HTR-8/SVneo (cell line): ENCODE measurements at regions not wholly inside any gene's neighbourhood (a gene's known extent, or its start where the extent isn't known, plus 50 kb on each side); places are given as distances from the start of the nearest gene placed in this dataset.

Source experiments
- DNase-seq: peaks from one replicate; pipeline ENCODE4 v3.0.0; 2011; ENCODE audit warnings: low spot score, mixed read lengths; ENCODE audit not compliant: insufficient read length
- FAIRE-seq: peaks from 2 replicates; lab custom pipeline; 2011; peaks lifted over from hg19 to GRCh38; lab: Jason Lieb, UNC

DNA sequence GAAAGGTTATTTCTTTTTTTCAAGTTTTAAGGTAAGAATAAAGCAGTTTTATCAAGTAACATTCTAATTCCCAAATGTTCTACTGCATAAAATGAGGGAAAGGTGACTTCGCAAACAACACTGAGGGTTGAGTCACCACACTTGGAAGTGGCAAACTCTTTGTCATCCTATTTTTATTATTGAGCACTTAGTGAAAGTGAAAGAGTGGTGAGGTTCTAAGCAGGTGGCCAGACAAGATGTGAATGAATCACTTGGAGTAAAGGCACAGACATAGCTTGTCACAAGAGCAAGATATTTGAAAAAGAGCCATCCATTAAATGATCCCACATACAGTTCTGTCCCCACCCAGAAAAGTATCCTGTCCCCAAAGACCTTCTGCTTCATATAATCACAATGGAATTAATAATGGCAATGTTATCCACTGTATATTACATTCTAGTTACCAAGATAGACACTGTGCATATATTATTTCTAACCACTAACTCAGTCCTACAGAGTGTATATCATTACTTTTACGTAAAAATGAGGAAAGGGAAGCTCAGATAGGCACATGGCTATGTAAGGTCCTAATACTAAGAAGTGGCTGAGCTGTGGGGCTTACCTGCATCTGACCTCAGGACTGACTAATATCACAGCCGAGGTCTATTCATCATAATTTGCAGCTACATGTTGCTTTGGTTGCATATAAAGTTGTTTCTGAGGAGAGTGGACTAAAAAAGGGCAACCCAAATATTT, 730.4 kb upstream of the MEF2C start:
- FAIRE-seq = no peak

DNA sequence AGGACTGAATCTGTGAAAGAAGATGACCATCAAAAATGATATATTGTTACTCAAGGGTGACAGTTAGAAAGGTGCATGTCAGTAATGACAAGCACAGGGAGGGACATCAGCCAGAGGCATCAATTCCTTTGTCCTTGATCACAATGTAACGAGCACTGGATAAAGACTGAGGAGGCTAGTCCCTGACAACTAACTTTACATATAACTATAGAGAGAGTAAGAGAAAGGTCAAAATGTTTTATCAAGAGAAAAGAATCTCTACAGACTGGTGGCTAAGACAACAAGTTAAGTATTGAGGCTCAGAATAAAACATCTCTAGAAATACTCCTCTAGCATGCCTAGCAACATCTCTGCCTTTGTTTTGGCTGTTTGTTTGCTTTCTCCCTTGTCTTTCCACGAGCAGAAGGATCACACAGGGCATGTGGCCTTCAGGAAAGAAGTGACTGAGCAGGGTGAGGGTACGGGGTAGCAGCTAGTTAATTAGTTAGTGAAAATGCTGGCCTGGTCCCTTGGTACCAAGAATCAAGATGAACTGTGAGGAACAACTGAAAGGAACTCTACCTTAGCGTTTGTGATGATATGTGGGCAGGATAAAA, 724.1 kb upstream of the MEF2C start:
- DNase-seq = no peak
- no peak for FAIRE-seq

More for the DNA sequence above, 730.4 kb upstream of the MEF2C start:
- no peak for DNase-seq

DNA sequence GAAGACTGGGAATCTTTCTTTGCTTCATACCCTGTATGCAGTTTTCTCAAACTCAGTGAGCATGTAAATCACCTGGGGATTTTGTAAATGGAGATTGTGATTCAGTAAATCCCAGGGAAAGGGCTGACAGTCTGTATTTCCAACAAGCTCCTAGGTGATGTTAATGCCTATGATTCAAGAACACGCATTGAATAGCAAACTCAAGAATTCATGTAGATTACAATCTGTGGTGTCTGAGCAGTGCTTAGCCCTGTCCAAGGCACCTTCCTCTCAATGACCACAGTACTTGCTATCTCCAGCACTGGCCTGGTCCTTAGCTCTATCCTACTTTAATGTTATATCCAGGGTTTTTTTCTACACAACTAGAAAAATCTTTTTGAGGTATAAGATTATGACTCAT, 721.4 kb upstream of the MEF2C start:
- DNase-seq = no peak
- FAIRE-seq = no peak

DNA sequence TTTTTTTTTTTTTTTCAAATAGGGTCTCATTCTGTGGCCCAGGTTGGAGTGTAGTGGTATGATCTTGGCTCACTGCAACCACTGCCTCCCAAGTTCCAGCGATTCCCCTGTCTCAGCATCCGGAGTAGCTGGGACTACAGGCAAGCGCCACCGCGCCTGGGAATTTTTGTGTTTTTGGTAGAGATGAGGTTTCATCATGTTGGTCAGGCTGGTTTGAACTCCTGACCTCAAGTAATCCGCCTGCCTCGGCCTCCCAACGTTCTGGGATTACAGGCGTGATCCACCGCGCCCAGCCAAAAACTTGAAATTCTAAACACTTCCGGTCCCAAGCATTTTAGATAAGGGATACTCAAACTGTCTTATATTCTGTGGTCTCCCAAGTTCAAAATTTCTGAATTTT, 718.9 kb upstream of the MEF2C start:
- FAIRE-seq = no peak
- no peak for DNase-seq

DNA sequence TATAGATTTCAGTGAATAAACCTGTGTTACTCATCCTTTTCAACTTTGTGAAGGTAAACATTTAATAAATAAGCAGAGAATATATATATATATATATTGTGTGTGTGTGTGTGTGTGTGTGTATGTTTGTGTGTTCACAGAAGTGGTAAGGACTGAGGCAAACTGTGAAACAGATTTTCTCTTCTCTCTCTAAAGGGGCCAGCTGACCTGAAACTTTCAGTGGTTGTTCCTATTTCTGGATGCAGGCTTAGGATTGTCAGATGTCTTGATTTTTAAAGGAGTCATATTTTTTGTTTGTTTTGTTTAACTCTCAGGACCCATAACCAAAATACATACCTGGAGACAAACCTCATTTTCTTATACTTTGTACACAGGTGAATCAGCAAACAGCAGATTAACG, 714.9 kb upstream of the MEF2C start:
- DNase-seq (no peak), FAIRE-seq (no peak)

DNA sequence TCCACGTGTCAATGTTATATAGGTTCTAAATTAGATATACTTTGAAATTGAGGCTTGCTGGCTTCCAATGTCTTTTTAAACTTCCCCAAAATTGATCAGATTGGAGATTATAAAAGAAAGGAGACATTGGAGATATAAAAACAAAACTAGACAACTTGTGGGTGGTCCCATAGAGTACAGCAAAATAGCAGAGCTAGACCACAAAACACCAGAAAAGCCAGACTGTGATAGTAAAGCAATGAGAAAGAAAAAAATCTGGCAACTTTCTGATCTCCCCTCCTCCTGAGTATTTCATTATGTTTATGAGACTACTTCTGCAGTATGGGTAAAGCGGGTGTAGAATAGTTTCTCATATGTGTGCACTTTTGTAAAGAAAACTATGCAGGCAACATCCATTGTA, 713.8 kb upstream of the MEF2C start:
- no peak for DNase-seq
- FAIRE-seq = no peak

DNA sequence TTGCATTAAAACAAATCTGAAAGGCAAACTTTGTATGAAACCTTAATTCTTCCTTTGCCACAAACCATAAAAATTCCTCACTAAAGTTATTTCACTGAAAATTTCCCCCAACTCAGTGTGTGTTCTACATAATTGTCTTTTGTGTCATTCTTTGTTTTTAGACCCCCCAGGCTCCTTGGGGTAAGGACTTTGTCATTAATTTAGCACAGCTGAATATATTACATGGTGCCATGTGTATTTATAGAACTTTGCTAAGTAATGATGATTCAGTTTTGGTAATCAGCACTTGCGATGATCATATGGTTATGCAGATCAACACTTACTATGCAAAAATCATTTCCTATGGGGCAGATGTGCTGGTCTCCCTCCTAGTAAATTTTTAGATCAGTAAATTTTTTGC, 712.1 kb upstream of the MEF2C start:
- DNase-seq = no peak
- no peak for FAIRE-seq

DNA sequence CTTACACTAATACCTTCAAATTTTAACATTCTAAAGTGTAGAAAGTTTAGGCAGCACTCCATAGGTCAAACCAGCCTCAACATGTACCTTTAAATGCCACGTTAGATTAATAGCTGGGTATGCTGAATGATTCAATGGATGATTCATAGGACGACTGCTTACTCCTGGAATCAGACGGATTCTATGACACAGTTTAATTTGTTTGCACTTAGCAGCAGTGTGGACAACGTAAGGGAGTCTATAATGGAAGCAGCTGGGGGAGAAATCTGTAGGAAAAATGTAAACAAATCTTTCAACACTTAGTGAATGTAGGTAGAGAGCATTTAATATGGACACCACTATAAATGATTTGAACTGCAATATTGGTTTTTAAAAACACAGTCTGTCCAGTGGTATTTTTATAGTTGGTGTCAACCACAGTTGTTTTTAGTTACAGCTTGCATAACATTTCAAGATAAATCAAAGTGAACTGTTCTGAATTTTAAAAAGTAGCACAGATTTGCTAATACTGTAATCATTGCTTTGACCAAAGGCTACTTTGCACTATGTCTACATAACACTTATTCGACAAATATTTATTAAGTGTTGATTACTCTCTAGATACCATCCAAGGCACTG, 701.5 kb upstream of the MEF2C start:
- FAIRE-seq (no peak), DNase-seq (peak; percentile 1)

DNA sequence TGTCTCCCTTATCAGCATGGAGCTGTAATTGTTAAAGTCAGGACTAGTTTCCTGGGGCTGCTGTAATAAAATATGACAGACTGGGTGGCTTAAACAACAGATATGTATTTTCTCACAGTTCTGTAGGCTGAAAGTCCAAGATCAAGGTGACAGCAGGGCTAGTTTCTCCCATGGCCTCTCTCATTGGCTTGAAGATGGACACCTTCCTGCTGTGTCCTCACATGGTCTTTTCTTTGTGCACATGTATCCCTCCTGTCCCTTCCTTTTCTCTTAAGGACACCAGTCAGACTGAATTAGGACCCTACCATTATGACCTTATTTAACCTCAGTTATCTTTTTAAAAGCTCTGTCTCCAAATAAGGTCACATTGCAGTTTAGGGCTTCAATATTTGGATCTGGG, 700.5 kb upstream of the MEF2C start:
- no peak for FAIRE-seq
- no peak for DNase-seq

DNA sequence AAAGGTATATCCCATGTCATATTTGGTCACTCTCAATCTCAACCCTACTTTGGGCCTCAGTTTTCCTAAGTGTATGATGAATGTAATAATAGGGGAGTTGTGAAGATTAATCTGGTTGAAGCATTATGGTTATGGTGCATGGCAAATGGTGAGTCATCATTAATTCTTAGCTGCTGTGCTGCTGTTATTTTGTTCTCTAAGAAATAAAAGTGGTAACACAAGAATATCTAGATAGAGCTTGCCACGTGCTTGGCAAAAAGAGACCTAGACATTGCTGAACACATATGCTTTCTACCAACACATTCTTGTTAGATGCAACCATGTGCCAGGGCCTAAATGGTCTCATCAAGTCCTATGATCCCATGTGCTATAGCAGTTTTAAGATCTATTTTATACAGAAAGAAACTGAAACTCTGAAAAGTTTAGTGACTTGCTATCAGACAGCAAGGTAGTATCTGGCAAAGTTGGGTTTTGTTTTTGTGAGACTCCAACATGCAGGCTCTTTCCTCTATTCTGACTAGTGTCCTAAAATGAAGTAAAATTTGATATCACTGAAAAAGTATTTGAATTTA, 699.9 kb upstream of the MEF2C start:
- DNase-seq (no peak), FAIRE-seq (no peak)

DNA sequence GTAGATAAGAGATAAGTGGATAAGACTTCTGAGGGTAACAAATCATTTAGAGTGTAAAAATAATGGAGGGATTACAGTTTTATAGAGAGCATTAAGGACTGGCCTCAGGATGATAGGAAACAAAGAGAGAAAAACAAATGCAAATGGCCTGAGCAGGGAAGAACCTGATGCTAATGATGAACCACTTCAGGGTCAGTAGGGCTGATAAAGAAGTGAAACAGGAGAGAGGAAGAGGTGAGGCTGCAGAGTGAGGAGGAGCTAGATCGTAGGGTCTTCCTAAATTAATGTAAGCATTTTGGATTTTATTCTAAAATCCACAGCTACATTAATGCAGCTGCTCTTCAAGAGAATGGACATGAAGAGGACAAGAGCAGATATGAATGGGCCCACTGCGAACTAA, 698.0 kb upstream of the MEF2C start:
- FAIRE-seq (no peak), DNase-seq (no peak)

DNA sequence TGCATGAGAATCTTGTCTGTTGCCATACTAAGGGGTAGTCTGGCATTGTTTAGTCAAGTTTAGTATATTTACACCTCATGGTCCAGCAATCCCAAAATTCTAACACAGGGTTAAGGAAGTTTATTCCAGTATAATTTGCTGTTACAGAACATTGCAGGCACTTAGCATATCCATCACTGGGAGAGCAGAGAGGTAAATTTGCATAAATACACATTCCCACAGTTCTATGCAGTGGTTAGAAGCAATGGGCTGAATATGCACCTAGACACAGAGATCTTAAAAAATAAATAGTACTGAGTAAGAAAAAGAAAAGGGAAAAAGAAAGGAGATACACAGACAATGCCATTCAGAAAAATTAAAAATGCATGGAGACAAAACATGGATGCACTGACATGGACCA, 692.3 kb upstream of the MEF2C start:
- FAIRE-seq = no peak

DNA sequence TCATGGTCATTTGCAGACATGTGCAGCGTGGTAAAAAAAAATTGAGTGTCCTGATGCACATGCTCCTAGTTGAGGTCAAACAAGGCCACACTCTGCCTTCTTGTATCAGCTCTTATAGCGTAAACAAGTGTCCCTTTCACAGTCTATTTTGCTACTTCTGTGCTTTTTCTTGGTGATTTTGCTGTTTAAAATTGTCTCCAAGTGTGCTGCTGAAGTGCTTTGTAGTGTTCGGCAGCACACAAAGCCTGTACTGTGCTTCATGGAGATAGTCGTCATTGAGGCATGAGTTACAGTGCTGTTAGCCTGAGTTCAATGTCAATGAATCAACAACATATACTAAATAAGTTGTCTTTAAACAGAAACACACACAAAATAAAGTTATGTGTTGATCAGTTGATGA, 690.4 kb upstream of the MEF2C start:
- FAIRE-seq (no peak), DNase-seq (no peak)

More for the DNA sequence above, 692.3 kb upstream of the MEF2C start:
- no peak for DNase-seq

DNA sequence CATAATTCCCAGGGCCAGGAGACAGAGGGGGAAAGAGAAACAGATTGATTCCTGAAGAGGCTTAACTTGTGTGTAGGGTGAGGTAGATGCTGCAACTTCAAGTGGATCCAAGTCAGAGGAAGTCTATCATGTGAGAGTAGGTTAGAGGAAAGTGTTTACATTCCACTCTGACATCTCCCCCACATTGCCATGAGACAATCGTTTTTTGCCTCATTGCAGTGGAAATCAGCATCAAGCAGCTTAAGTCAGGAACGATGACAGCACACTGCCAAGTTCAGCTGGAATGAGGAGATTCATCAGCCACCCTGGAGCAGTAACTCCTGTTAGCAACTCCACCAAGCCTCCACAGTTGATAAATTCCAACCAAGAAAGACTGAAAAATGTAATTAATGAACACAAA, 689.7 kb upstream of the MEF2C start:
- DNase-seq = no peak
- FAIRE-seq = no peak

DNA sequence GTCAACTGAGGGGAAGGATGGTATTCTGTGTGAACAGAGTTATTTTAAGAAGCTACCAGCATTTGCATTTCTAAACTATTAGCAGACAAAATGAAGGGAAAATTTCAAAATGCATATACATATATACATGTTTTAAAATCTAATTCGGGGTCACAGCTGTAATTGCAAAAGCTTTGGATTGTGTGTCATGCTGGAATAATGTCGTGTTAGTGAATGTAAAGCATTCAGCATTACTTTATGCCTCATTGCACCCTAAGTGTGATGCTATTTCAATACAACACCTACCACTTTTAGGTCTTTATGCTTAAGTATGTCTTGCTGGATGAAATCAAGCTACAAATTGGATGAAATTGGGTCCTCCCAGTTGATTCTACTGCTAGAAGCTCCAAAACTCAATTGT, 687.6 kb upstream of the MEF2C start:
- FAIRE-seq (no peak), DNase-seq (no peak)

DNA sequence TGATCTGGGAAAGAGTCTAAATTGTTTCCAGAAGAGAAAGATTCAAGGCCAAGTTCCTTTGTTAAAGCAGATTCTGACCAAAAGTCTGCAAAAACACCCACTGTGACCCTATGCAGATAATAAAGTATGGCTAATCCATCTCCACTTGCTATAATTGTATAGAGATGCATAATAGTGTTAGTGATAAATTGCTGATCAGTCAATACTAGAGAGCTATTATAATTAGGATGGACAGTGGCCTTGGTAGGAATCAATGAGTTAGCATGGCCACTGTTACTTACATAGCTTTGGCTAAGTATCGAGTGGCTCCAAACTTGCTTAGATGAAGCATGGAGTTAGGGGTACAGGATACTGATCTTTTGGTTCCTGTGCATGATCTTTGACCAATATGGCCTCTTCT, 683.4 kb upstream of the MEF2C start:
- no peak for FAIRE-seq
- no peak for DNase-seq

DNA sequence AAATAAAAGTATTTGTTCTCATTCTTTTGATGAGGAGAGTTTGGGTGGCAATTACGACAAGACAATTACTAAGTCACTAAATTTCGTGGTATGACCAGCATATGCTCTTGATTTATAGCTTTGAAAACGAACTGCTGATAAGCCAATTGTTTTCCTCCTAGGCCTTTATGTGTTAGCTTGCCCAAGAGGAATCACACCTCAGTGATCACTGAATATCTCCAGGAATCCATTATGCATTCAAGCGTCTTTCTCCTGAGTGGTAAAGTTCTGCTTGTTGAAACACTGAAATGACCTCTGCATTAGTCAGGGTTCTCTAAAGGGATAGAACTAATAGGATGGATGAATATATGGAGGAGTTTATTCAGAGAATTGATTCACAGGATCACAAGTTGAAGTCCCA, 677.7 kb upstream of the MEF2C start:
- FAIRE-seq (no peak), DNase-seq (no peak)

DNA sequence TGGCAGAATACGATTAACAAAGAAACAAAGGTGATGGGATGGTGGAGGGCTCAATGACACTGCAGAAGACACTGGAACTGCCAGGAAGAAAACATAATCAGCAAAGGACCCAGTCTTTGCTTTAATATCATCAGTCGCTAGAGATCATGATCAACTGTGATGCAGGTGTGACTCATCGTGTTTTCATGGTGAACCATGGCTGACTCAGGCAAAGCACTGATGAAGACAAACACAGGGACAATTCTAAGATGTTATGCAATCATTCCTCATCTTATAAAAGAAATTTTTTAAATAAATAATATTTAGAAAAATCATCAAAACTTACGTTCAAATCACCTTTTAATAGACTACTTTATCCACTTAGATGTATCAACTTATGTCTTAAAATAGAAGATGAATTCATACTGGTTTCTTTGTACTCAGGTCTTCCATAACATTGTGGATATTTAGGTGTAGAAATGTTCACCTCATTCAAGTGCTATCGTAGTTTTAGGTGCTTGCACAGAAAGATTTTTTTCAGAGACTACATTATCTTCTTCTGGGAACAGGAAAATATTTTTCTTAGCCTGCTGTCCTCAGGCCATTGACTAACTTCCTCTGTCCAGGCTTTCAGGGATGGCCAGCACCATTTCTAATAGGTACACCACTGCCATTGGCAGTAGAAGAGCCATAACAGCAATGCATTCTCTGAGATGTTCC, 673.4 kb upstream of the MEF2C start:
- DNase-seq (peak; percentile 25), FAIRE-seq (no peak)

DNA sequence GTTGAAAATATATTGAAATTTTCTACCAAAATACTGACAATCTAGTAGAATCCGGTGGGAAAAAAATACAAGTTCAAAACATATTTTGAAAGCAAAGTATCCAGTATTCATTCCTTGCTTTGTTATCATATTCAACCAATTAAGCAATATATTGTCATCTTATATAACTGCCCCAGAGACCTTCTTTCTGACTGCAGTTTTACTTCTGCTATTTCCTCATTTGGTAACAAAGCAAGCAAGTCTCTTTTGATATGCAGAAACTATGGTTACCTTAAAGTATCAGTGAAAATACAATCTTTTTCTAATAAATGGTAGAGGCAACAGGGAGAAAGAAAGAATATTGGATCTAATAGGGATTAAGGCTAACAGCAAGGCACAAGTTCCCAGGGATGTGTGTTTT, 663.7 kb upstream of the MEF2C start:
- DNase-seq (no peak), FAIRE-seq (no peak)

DNA sequence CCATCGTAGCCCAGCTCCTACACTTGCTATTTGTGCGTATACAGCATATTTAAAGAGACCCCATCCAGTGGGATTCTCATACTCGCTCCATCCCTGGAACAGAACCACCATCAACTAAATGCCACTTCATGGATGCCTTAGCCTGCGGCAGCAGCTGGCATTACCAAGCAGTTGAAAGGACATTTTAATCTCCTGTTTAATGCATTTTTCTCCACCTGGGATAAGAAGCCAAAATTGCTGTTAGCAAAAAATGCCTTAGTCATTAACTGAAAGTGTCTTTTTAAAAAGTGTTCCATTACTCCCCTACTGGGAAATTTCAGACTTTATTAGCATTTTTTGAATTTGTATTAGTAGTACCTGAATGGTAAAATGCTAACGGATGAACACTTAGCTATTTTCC, 662.6 kb upstream of the MEF2C start:
- FAIRE-seq = no peak

DNA sequence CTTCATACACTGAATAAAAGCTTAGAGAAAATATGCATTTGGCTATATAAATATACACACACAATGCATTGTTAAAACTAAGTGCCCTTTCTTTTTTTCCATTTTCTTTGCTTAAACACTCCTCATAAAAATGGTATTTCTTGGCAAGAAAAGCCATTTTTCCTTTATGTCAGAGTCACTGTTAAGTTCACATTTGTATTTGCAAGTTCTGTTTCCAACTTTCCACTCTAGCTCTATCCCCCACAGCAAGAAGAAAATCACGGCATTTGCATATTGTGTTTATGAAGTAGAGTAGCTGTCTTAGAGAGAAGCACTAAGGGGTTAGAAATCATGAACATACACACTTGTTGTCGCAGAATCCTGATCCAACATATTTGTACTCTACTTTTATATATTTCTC, 662.1 kb upstream of the MEF2C start:
- FAIRE-seq (no peak), DNase-seq (no peak)

More for the DNA sequence above, 662.6 kb upstream of the MEF2C start:
- no peak for DNase-seq
